Mammary epithelial cell (primary cell): ENCODE measurements at regions not wholly inside any gene's neighbourhood (a gene's known extent, or its start where the extent isn't known, plus 50 kb on each side); places are given as distances from the start of the nearest gene placed in this dataset.

ENCODE experiments used
- CTCF ChIP-seq, 2 donors: IDR thresholded peaks in 1 of 2; conservative IDR thresholded peaks in 1 of 2; 2 replicates each; pipeline ENCODE4 v1.5.1; 2011 to 2012; ENCODE audit warnings: inconsistent platforms in 2 of 2, low read length in 2 of 2, mild to moderate bottlenecking in 2 of 2, control low read depth in 1 of 2, low read depth in 1 of 2; ENCODE audit not compliant: insufficient read depth in 1 of 2; ENCODE audit errors: extremely low read depth in 1 of 2
- EZH2 ChIP-seq: IDR thresholded peaks from 2 replicates; pipeline ENCODE4 v1.6.1; 2012; ENCODE audit warnings: low read length, inconsistent platforms, borderline replicate concordance

- TF ChIP-seq EZH2: no peak
- TF ChIP-seq CTCF (conservative IDR thresholded peaks at IDR 0.05 in 1 of 2, IDR thresholded peaks at IDR 0.05 in 1 of 2; ENCODE audit: extremely low read depth in 1 of 2, insufficient read depth in 1 of 2, low read depth in 1 of 2, low read length in 2 of 2): no peak
Measured at GRCh38 chr3:127059072-127059471, 76.2 kb downstream of the PLXNA1 start.
